Activated B cell treated with CpG ODN at 0.5 μM for 24 hours (primary cell): ENCODE measurements at regions not wholly inside any gene's neighbourhood (a gene's known extent, or its start where the extent isn't known, plus 50 kb on each side); places are given as distances from the start of the nearest gene placed in this dataset.

Experiments used
- ATAC-seq: fragments of 200-7000 bp; cut with Tn5 transposase; one replicate; pipeline ENCODE4 v1.10.0; 2021; ENCODE audit warnings: low read depth, mild to moderate bottlenecking, moderate library complexity
- CTCF ChIA-PET: fragments of 350-600 bp; sonication (Branson Sonifier 250); formaldehyde crosslinking; loops from one replicate; lab custom pipeline; 2021; ENCODE audit warnings: antibody characterized with exemption; lab: Charles Lee
- POLR2A ChIA-PET: fragments of 350-600 bp; sonication (Branson Sonifier 250); formaldehyde crosslinking; loops from one replicate; lab custom pipeline; 2021; ENCODE audit warnings: antibody characterized with exemption; lab: Charles Lee
- DNase-seq: peaks from one replicate; pipeline ENCODE4 v3.0.0; 2022
- H3K27ac Mint-ChIP-seq: one replicate; pipeline ENCODE4 v1.8.0; 2020; ENCODE audit warnings: mixed read lengths
- H3K27me3 Mint-ChIP-seq: one replicate; pipeline ENCODE4 v1.8.0; 2021; ENCODE audit warnings: mixed read lengths
- H3K36me3 Mint-ChIP-seq: one replicate; pipeline ENCODE4 v1.8.0; 2021; ENCODE audit warnings: low read depth, mixed read lengths
- H3K4me1 Mint-ChIP-seq: one replicate; pipeline ENCODE4 v1.8.0; 2021; ENCODE audit warnings: mixed read lengths
- H3K4me3 Mint-ChIP-seq: one replicate; pipeline ENCODE4 v1.8.0; 2020; ENCODE audit warnings: mild to moderate bottlenecking, mixed read lengths
- H3K9me3 Mint-ChIP-seq: one replicate; pipeline ENCODE4 v1.8.0; 2020; ENCODE audit warnings: mixed read lengths
- CTCF ChIP-seq: fragments of 200-600 bp; IDR thresholded peaks from one replicate; pipeline ENCODE4 v1.8.0; 2022; ENCODE audit warnings: antibody characterized with exemption, mild to moderate bottlenecking
- intact Hi-C: fragments of 100-400 bp; cut with micrococcal nuclease; formaldehyde crosslinking; loops from one replicate; pipeline ENCODE4 v1.15.1; 2024

- H3K27me3 Mint-ChIP-seq = peaks cover 11% of the 10 kb centered on the region
- CTCF ChIA-PET = no interaction called here
These were observed 88.1 kb upstream of the CCDC90B start for GRCh38 chr11:83374311-83374710.

GRCh38 chr11:83371489-83371888 is 85.3 kb upstream of the CCDC90B start:
- Mint-ChIP-seq H3K4me3 (no peak overlapping the region), H3K27ac (no peak overlapping the region), H3K9me3 (peaks cover 21% of the 10 kb centered on the region), H3K4me1 (no peaks in the 10 kb centered on the region), H3K27me3 (peaks cover 7% of the 10 kb centered on the region), H3K36me3 (no peaks in the 10 kb centered on the region)
- ChIA-PET POLR2A (no interaction called here), CTCF (no interaction called here)
- no peak for DNase-seq
- no peak for ATAC-seq
- intact Hi-C loops = no loop called here
- TF ChIP-seq CTCF = no peak

More at GRCh38 chr11:83374311-83374710, 88.1 kb upstream of the CCDC90B start:
- ATAC-seq = no peak
- no peaks in the 10 kb centered on the region for H3K36me3 Mint-ChIP-seq
- peaks cover 3% of the 10 kb centered on the region for H3K9me3 Mint-ChIP-seq
- no peak for TF ChIP-seq CTCF
- intact Hi-C loops = no loop called here
- POLR2A ChIA-PET = interaction anchor here (0.7 kb wide), 1 partner anchor 86 kb away, joined by 5 read pairs; no protein-coding TSS in a partner anchor
- H3K4me3 Mint-ChIP-seq = no peak overlapping the region
- DNase-seq = no peak
- H3K4me1 Mint-ChIP-seq = no peaks in the 10 kb centered on the region
- H3K27ac Mint-ChIP-seq = no peak overlapping the region

- Mint-ChIP-seq H3K4me1 (no peaks in the 10 kb centered on the region), H3K4me3 (no peak overlapping the region), H3K9me3 (peaks cover 19% of the 10 kb centered on the region), H3K27ac (no peak overlapping the region), H3K27me3 (no peaks in the 10 kb centered on the region), H3K36me3 (no peaks in the 10 kb centered on the region)
- intact Hi-C loops = no loop called here
- CTCF ChIA-PET = no interaction called here
- ATAC-seq = no peak
- POLR2A ChIA-PET = no interaction called here
- DNase-seq = no peak
- no peak for TF ChIP-seq CTCF
These were observed 81.6 kb upstream of the CCDC90B start for GRCh38 chr11:83367745-83368144.

- Mint-ChIP-seq H3K4me3 (no peak overlapping the region), H3K27ac (no peak overlapping the region), H3K9me3 (peaks cover 19% of the 10 kb centered on the region), H3K4me1 (no peaks in the 10 kb centered on the region), H3K36me3 (no peaks in the 10 kb centered on the region), H3K27me3 (no peaks in the 10 kb centered on the region)
- no peak for TF ChIP-seq CTCF
- ATAC-seq (no peak), DNase-seq (no peak)
- CTCF ChIA-PET = no interaction called here
- POLR2A ChIA-PET = no interaction called here
- intact Hi-C loops = no loop called here
These were observed 78.4 kb upstream of the CCDC90B start for GRCh38 chr11:83364500-83365045.

GRCh38 chr11:83363312-83363711 is 77.1 kb upstream of the CCDC90B start:
- Mint-ChIP-seq H3K4me3 (no peak overlapping the region), H3K4me1 (no peaks in the 10 kb centered on the region)

More at GRCh38 chr11:83363312-83363711, 77.1 kb upstream of the CCDC90B start:
- ChIA-PET CTCF (no interaction called here), POLR2A (no interaction called here)
- Mint-ChIP-seq H3K9me3 (peaks cover 9% of the 10 kb centered on the region), H3K27ac (no peak overlapping the region), H3K27me3 (no peaks in the 10 kb centered on the region), H3K36me3 (no peaks in the 10 kb centered on the region)
- DNase-seq = no peak
- intact Hi-C loops = no loop called here
- ATAC-seq = no peak
- no peak for TF ChIP-seq CTCF
